OCI-LY3 (cell line): ENCODE measurements at regions not wholly inside any gene's neighbourhood (a gene's known extent, or its start where the extent isn't known, plus 50 kb on each side); places are given as distances from the start of the nearest gene placed in this dataset.

ENCODE experiments used
- H2AFZ ChIP-seq: fragments of 200-600, 300-600 bp; shearing (Covaris generic); 2 replicates; pipeline ENCODE4 v1.6.0; 2014; ENCODE audit warnings: antibody characterized with exemption, low read depth, low read length
- H3K27ac ChIP-seq: fragments of 200-600, 300-600 bp; sonication (generic); 2 replicates; pipeline ENCODE4 v1.5.1; 2014; ENCODE audit warnings: mild to moderate bottlenecking, low read length, moderate library complexity, mixed read lengths
- H3K27me3 ChIP-seq: fragments of 200-600, 300-600 bp; sonication (generic); 2 replicates; pipeline ENCODE4 v1.6.1; 2014; ENCODE audit warnings: low read depth, low read length, mixed read lengths
- H3K36me3 ChIP-seq: fragments of 200-600, 300-600 bp; sonication (generic); replicated peaks from 2 replicates; pipeline ENCODE3; 2014; ENCODE audit warnings: low read depth, low read length, mixed read lengths
- H3K4me1 ChIP-seq: fragments of 300-600, 200-600 bp; sonication (generic); 2 replicates; pipeline ENCODE4 v1.6.1; 2014; ENCODE audit warnings: low read length, mixed read lengths
- H3K4me2 ChIP-seq: fragments of 200-600, 300-600 bp; sonication (generic); 2 replicates; pipeline ENCODE4 v1.6.1; 2014; ENCODE audit warnings: low read length, mixed read lengths
- H3K4me3 ChIP-seq: fragments of 300-600, 200-600 bp; sonication (generic); 2 replicates; pipeline ENCODE4 v1.5.1; 2014; ENCODE audit warnings: antibody characterized with exemption, mild to moderate bottlenecking, low read length, moderate library complexity
- H3K79me2 ChIP-seq: fragments of 300-600, 200-600 bp; shearing (Covaris generic); 2 replicates; pipeline ENCODE4 v1.6.1; 2014; ENCODE audit warnings: mild to moderate bottlenecking, low read length, mixed read lengths
- H3K9ac ChIP-seq: fragments of 300-600, 200-600 bp; shearing (Covaris generic); 2 replicates; pipeline ENCODE4 v1.6.0; 2014; ENCODE audit warnings: mild to moderate bottlenecking, low read length, moderate library complexity
- H3K9me3 ChIP-seq: fragments of 200-600, 300-600 bp; shearing (Covaris generic); 2 replicates; pipeline ENCODE4 v1.6.1; 2014; ENCODE audit warnings: low read length, mixed read lengths; ENCODE audit not compliant: insufficient read depth
- H4K20me1 ChIP-seq: fragments of 200-600, 300-600 bp; sonication (generic); 2 replicates; pipeline ENCODE4 v1.6.1; 2016; ENCODE audit warnings: low read length, mixed read lengths; ENCODE audit not compliant: insufficient read depth
- EZH2phosphoT487 ChIP-seq: fragments of 200-600 bp; shearing (Covaris generic); IDR thresholded peaks from 2 replicates; pipeline ENCODE4 v1.6.1; 2018; ENCODE audit warnings: antibody characterized with exemption, mixed run types, low read depth
- TF ChIP-seq, protein P1 (sequence below): fragments of 200-600, 300-600 bp; sonication (generic); IDR thresholded peaks from 2 replicates; pipeline ENCODE4 v1.5.1; 2014; ENCODE audit warnings: antibody characterized with exemption, low read length, low read depth

- Histone ChIP-seq H3K4me1 (no peaks in the 10 kb centered on the region), H3K36me3 (no peaks in the 10 kb centered on the region), H3K27ac (no peak overlapping the region), H3K27me3 (no peaks in the 10 kb centered on the region), H3K9ac (no peak overlapping the region), H2AFZ (no peak overlapping the region), H3K4me3 (no peak overlapping the region), H4K20me1 (no peaks in the 10 kb centered on the region), H3K4me2 (no peak overlapping the region), H3K9me3 (no peaks in the 10 kb centered on the region), H3K79me2 (no peaks in the 10 kb centered on the region)
- TF ChIP-seq EZH2phosphoT487 = no peak
- TF ChIP-seq, protein P1, sequence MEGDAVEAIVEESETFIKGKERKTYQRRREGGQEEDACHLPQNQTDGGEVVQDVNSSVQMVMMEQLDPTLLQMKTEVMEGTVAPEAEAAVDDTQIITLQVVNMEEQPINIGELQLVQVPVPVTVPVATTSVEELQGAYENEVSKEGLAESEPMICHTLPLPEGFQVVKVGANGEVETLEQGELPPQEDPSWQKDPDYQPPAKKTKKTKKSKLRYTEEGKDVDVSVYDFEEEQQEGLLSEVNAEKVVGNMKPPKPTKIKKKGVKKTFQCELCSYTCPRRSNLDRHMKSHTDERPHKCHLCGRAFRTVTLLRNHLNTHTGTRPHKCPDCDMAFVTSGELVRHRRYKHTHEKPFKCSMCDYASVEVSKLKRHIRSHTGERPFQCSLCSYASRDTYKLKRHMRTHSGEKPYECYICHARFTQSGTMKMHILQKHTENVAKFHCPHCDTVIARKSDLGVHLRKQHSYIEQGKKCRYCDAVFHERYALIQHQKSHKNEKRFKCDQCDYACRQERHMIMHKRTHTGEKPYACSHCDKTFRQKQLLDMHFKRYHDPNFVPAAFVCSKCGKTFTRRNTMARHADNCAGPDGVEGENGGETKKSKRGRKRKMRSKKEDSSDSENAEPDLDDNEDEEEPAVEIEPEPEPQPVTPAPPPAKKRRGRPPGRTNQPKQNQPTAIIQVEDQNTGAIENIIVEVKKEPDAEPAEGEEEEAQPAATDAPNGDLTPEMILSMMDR = no peak
Observed at GRCh38 chr5:167642181-167642580, 649.3 kb upstream of the WWC1 start.

- no peak overlapping the region for H3K9ac ChIP-seq
- H3K79me2 ChIP-seq = no peaks in the 10 kb centered on the region
- H3K4me2 ChIP-seq = no peak overlapping the region
- no peaks in the 10 kb centered on the region for H3K27me3 ChIP-seq
- H3K9me3 ChIP-seq = no peaks in the 10 kb centered on the region
- no peaks in the 10 kb centered on the region for H3K36me3 ChIP-seq
- H3K4me3 ChIP-seq = no peak overlapping the region
- TF ChIP-seq EZH2phosphoT487 = no peak
- TF ChIP-seq, protein P1 = no peak
- H2AFZ ChIP-seq = no peak overlapping the region
- no peak overlapping the region for H3K27ac ChIP-seq
- H4K20me1 ChIP-seq = no peaks in the 10 kb centered on the region
- H3K4me1 ChIP-seq = no peaks in the 10 kb centered on the region
Observed at GRCh38 chr5:167642779-167643517, 648.5 kb upstream of the WWC1 start.

- H3K79me2 ChIP-seq = no peaks in the 10 kb centered on the region
- H3K27ac ChIP-seq = no peak overlapping the region
- no peak overlapping the region for H2AFZ ChIP-seq
- no peaks in the 10 kb centered on the region for H3K9me3 ChIP-seq
- H3K4me2 ChIP-seq = no peak overlapping the region
- no peaks in the 10 kb centered on the region for H4K20me1 ChIP-seq
- no peaks in the 10 kb centered on the region for H3K27me3 ChIP-seq
- no peaks in the 10 kb centered on the region for H3K4me1 ChIP-seq
- TF ChIP-seq EZH2phosphoT487 = no peak
- TF ChIP-seq, protein P1 = no peak
- no peak overlapping the region for H3K4me3 ChIP-seq
- no peak overlapping the region for H3K9ac ChIP-seq
- H3K36me3 ChIP-seq = no peaks in the 10 kb centered on the region
Observed at GRCh38 chr5:167643631-167644280, 647.7 kb upstream of the WWC1 start.

DNA sequence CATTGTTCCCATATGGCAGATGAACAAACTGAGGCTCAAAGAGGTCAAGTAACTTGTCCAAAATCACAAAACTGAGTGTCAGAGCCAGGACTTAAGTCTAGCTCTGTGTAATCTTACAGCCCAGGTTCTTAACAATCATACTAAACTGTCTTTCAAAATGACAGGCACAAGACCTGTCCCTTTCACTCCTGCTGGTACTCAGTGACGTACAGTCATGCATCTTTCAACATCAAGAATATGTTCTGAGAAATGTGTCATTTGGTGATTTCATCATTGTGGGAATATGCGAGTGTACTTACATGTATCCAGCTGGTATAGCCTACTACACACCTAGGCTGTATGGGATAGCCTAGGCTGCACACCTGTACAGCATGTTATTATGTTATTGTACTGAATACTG lies 646.8 kb upstream of the WWC1 start:
- Histone ChIP-seq H3K27me3 (no peaks in the 10 kb centered on the region), H3K9ac (no peak overlapping the region), H3K27ac (no peak overlapping the region), H3K4me3 (no peak overlapping the region), H3K4me2 (no peak overlapping the region), H3K36me3 (no peaks in the 10 kb centered on the region), H4K20me1 (no peaks in the 10 kb centered on the region), H2AFZ (no peak overlapping the region), H3K79me2 (no peaks in the 10 kb centered on the region), H3K4me1 (no peaks in the 10 kb centered on the region), H3K9me3 (no peaks in the 10 kb centered on the region)
- no peak for TF ChIP-seq EZH2phosphoT487
- TF ChIP-seq, protein P1 = no peak
